NCI-H146 treated with DMSO at 0.1 percent for 48 hours (cell line): ENCODE measurements at regions not wholly inside any gene's neighbourhood (a gene's known extent, or its start where the extent isn't known, plus 50 kb on each side); places are given as distances from the start of the nearest gene placed in this dataset.

Experiments
- DNase-seq: peaks from one replicate; lab custom pipeline; 2025; ENCODE audit not compliant: unreplicated experiment; lab: John Stamatoyannopoulos, UW

GRCh38 chr10:130648807-130649206, 512.6 kb downstream of the GLRX3 start:
- no peak for DNase-seq

DNA sequence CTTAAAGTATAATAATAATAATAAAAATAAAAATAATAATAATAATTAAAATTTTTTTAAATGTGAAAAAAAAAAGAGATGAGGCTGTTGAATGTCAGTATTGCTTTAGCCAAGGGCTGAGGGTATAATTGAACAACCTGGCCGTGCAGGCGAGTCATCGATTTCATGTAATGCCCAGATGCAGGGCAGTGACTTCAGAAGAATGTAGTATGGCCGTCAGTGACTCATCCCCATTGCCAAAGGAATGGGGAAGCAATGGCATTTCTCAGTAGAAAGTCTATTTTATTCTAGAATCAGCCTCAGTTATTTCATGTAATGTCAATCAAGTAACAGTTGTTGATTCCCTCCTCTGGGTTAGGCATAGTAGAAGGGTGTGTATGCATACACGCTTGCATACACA, 516.4 kb downstream of the GLRX3 start:
- no peak for DNase-seq

DNA sequence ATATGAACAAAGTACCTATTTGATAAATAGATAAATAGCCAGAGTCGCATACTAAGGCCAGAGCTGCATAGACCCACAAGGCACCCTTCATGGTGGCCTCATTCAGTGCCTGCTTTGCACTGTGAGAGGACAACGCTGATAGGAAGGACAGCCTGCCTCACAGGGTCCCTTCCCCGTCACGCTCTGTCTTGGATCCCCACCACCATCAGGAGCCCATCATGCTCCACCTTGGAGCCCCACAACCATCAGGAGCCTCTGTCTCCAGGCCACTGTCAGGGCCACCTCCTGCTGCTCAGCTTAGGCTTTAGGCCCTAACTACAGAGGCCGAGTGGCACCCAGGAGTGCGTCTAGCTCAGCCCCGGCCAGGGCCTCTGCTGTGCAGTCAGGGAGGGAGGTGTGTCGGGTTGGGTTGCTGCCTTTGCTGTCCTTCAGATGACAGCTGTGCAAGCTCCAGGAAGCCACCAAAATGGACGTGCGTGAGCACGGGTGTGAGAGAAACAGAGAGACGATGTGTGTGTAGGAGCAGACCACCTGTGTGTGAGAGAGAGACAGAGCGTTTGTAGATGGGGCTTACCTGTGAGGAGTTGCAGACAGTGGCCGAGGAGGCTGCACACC, 516.9 kb downstream of the GLRX3 start:
- no peak for DNase-seq

DNA sequence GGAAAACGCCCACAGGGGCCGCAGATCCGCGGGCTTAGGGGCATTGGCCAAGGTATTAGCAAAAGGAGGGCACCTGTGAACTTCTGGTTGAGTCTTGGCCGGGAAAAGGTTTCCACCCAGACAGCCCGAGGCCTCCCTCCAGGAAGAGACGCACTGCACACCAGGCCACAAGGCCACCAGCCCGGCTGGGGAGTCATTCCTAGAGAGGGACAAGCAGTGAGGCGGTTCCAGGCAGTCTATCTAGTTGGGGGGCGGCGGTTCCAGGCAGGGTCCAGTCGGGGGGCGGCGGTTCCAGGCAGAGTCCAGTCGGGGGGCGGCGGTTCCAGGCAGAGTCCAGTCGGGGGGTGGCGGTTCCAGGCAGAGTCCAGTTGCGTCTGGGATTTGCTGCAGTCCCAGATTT, 518.5 kb downstream of the GLRX3 start:
- DNase-seq: no peak

DNA sequence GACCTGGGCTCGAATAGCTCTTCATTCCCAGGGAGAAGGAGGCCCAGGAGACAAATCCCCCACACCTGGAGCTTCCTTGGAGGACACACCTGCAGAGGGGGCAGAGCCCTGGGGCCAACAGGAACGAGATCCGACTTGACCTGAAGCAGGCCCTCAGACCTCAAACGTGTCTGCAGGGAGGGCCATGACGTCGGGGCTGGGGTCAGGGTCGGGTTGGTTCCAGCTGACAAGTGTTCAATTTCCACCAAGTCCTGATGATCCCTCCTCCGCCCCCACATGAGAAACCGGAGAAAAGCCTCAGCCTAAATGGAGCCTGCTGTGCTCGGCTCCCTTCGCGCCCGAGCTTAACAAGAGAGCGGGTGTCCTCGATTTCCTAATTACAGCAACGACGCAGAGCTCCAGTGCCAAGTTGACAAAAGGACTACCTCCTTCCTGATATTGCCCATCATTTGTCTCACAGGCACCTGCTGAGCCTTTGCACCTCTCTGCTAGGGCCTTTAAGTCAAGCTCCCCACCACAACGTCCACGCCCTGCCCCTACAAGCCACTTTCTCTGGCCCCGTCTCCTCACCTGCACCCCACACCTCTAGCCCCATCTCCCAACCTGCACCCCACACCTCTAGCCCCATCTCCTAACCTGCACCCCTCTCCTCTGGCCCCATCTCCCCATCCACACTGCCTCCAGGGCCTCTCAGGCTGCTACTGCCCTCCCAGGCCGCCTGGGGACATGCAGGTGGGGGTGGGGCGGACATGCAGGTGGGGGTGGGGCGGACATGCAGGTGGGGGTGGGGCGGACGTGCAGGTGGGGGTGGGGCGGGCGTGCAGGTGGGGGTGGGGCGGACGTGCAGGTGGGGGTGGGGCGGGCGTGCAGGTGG, 519.4 kb downstream of the GLRX3 start:
- no peak for DNase-seq

GRCh38 chr10:130656187-130656575, 520.0 kb downstream of the GLRX3 start:
- no peak for DNase-seq

GRCh38 chr10:130656582-130657133, 520.5 kb downstream of the GLRX3 start:
- DNase-seq: no peak

DNA sequence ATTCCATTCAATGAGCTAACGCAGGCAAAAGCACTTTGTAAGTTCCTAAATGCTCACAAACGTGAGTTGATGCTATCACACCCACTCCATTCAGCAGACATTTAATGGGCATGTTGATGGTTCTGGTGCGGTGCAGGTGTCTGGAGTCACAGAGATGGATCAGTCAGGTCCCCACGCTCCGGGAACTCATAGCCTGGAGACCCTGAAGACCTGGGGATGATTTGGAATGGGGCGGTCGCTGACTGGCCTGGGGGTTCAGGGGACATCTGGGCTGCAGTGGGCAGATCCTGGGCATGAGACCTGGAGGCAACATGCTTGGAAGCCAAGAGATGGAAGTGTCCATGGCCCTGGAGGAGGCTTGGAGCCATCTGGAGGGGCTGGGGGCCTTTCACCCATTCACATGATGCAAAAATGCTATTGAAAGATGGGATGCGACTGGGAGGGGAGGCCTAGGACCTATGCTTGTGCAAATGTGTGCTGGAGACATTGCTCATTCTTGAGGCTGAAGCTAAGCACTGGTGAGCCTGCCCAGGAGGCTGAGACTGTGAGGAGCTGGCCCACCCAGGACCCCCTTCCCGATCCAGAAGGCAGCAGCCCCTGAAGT, 522.6 kb downstream of the GLRX3 start:
- no peak for DNase-seq

DNA sequence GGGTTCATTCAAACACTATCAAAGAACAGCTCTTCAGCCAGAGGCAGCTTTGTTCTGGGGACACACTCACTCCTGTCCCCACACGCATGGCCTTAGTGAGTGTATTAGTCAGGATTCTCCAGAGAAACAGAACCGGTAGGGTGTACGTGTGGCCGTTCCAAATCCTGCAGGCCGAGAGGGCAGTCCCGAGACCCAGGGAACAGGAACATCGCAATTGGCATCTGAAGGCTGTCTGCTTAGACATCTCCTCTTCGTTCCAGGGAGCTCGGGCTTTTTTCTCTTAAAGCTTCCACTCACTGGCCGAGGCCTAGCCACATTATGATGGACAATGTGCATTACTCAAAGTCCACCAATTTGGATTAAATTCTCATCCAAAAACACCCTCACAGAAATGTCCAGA, 523.3 kb downstream of the GLRX3 start:
- DNase-seq: no peak

- DNase-seq: no peak
Observed at GRCh38 chr10:130660266-130660665, 524.1 kb downstream of the GLRX3 start.

GRCh38 chr10:130661419-130661818, 525.2 kb downstream of the GLRX3 start:
- no peak for DNase-seq

GRCh38 chr10:130662775-130663174, 526.6 kb downstream of the GLRX3 start:
- DNase-seq: no peak

DNA sequence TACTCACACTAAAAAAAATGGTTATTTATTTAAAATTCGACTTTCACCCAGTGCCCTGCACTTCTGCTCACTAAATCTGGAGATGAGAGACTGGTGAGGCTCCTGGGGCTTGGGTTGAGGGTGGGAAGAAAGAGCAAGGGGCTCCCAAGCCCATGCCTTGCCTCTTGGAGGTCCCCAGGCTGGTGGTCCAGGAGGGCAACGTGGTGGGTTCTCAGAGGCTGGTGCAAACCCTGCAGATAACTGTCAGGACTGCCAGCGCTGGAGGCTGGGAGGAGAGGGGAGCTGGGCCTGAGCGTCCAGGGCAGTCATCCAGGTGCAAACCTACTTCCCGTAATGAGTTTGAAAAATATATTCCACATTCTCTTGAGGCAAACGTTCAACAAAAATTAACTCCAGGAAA, 528.3 kb downstream of the GLRX3 start:
- no peak for DNase-seq

- DNase-seq: no peak
Observed at GRCh38 chr10:130666215-130666614, 530.0 kb downstream of the GLRX3 start.

- DNase-seq: no peak
Observed at GRCh38 chr10:130686689-130687300, 550.6 kb downstream of the GLRX3 start.

DNA sequence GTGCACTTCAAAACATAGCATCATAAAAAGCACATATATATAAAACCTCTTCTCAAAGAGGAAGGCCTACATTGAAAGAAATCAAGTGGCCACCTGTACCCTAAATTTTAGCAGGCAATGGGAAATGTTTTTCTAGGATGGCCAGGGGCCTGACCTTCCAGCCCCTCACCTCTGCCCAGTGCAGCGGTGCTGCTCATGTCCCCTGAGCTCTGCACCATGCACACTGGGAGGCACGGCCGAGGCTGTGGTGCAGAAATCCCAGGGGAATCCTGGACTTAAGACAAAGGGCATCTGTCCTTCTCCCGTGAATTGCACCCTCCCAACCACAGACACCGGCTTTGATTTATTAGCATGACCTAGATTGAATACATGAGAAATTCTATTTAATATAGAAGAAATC, 551.4 kb downstream of the GLRX3 start:
- DNase-seq: no peak

- DNase-seq: no peak
Observed at GRCh38 chr10:130689743-130690626, 553.8 kb downstream of the GLRX3 start.

- DNase-seq: no peak
Observed at GRCh38 chr10:130691776-130692175, 555.6 kb downstream of the GLRX3 start.

DNA sequence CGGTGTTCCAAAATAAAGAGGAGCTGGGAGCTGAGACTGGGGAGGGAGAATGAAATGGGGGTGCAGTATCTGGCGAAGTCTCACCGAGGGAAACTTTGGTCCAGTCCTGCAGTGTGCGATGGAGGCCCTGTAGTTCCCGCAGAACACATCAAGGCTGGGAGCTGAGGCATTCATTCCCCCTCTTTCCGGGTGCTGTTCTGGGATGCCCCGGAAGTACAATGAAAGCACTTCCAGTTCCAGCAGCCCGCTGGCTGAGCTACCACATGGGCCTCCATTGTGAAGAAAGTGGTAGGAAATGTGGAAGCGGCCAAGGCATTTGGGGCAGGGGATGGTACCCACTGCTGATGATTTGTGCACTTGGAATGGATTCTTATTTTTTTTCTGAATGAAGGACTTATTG, 560.7 kb downstream of the GLRX3 start:
- DNase-seq: no peak

DNA sequence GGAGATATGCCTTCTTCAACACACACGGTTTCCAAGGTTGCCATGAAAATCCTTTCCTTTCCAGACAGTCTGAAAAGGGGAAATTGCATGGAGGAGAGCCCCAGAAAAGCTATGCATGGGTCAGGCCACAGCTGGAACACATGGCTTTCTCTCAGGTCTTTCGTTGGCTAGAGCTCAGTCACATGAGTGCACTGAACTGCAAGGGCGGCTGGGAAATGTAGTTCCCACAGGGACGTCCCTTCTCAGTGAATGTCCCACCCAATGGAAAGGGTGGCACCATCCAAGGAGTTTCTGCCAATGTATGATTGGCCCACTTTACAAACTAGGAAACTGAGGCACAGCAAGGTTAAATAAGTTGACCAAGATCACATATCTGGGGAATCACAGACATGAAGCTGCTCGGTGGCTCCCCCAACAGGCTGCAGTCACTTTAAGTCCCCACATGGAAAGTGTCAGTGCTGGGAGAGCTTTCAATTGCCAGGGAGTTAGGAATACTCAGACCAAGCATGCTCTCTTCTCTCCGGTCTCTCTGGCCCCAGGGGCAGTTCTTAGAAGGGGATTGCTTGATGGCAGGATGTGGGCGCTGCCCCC, 571.3 kb downstream of the GLRX3 start:
- DNase-seq: no peak
